HL-60/S4 (cell line): ENCODE measurements at regions not wholly inside any gene's neighbourhood (a gene's known extent, or its start where the extent isn't known, plus 50 kb on each side); places are given as distances from the start of the nearest gene placed in this dataset.

ENCODE experiments used
- in situ Hi-C: fragments of 300-500 bp; cut with MboI; formaldehyde crosslinking; loops from 2 replicates; pipeline ENCODE4 v1.14.3; 2022; ENCODE audit warnings: low sequenced_read_pairs

DNA sequence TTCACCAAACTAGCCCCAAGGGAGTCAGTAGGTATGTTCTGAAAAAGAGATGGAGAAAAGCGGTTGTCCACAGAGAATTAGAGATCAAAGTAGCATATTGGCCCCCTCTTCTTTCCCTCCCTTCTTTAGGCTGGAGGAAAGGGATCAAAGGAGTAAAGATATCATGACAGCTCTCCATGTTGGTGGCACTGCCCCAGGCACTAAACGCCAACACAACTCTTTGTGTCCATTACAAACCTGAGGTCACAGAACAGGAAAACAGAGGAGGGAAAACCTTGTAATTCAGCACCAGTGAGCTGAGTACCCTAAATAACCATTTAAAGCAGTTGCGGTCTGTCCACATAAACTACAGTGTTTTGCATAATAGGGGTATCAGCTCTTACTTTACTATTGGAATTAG lies 113.0 kb upstream of the TFAP2D start:
- in situ Hi-C loops, result no loop called here

DNA sequence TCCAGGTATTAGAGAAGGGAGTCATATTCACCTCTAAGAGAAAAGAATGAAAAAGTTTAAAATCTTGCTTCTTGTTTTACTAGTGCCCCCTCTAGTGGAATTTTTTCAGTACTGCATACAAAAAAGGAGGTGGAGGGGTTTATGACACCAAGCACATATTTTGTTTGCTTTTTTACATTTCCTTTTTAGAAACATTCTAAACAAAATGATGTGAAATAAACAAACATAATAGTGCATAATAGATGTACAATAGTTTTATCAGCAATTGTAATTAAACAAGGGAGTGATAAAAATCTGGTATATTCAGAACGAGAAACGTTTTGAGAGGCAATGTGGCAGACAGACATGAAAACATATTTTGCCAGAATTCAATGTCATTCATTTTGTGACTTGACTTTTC lies 111.0 kb upstream of the TFAP2D start:
- in situ Hi-C loops, result no loop called here

- in situ Hi-C loops, result no loop called here
Observed at GRCh38 chr6:50608421-50608820, 104.9 kb upstream of the TFAP2D start.

GRCh38 chr6:50610562-50610961 lies 102.8 kb upstream of the TFAP2D start:
- in situ Hi-C loops, result no loop called here

- in situ Hi-C loops, result no loop called here
Observed at GRCh38 chr6:50635429-50635828, 77.9 kb upstream of the TFAP2D start.

GRCh38 chr6:50637267-50637666 lies 76.1 kb upstream of the TFAP2D start:
- in situ Hi-C loops, result no loop called here

DNA sequence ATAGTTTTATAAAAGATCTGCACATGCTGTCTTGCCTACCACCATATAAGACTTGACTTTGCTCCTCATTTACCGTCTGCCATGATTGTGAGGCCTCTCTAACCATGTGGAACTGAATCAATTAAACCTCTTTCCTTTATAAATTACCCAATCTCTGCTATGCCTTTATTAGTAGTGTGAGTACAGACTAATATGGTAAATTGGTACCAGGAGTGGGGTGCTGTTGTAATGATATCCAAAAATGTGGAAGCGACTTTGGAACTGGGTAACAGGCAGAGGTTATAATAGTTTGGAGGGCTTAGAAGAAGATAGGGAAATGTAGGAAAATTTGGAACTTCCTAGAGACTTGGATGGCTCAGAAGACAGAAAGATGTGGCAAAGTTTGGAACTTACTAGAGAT lies 64.2 kb upstream of the TFAP2D start:
- in situ Hi-C loops, result no loop called here

GRCh38 chr6:50653253-50653652 lies 60.1 kb upstream of the TFAP2D start:
- in situ Hi-C loops, result no loop called here

DNA sequence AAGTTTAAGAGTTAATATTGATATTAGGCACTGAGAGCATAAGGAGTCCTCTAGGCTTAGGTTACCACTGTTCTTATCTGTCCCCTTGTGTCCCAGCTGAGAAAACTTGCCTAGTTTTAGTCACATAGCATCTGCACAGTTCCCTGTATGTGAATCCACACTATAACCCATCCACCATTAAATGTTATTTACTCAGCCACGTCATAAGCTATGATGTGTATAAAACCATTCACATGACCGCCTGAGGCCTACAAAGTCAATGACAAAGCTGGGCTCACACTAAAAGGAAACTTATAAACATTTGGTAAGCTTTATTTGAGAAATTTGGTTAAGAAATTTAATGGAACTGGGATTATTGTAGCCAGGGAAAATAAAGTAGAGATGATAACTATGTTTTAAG lies 59.2 kb upstream of the TFAP2D start:
- in situ Hi-C loops, result no loop called here

DNA sequence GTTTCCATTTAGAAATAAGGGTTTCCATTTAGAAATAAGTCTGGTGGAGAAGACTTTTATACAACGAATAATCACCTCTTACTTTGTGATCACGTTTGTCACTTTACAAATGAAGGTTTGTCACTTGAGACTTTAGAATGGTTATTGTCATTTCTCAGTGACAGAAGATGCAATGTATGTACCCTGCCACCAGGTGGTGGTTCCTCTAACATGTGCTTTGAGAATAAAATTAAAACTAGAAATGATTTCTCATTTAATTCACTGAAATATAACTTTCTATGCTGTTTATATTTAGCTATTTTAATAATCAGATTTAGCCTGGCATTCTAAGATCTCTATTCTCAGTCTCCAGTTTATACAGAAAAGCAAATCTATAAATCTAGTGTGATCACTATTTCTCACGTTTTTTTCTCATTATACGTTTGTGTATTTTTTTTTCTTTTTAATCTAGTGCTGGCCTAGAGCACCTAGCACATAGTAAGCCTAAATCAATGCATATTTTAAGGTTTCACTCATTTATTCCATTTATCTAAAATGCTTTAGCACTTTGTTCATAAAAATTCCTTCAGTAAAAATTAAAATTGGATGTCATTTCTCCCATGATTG lies 57.4 kb upstream of the TFAP2D start:
- in situ Hi-C loops, result no loop called here

DNA sequence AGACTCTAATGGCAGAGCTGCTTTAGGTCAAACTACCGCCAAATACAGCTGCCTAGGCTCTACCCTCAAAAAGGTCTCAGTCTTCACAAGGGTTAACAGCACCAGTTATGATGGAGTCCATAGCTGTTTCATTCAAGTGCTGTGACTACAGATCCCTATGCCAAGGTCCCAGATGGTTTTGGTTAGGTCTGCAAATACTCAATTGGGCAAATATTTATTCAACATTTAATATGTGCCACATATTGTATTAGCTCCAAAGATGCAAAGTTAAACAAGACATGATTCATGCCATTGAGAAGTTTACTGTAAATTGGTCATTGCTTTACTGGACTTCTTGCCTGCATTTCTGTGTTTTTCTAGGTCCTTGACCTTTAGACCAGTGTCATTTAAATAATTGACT lies 55.8 kb upstream of the TFAP2D start:
- in situ Hi-C loops, result no loop called here

- in situ Hi-C loops, result no loop called here
Observed at GRCh38 chr6:50658561-50658960, 54.8 kb upstream of the TFAP2D start.

DNA sequence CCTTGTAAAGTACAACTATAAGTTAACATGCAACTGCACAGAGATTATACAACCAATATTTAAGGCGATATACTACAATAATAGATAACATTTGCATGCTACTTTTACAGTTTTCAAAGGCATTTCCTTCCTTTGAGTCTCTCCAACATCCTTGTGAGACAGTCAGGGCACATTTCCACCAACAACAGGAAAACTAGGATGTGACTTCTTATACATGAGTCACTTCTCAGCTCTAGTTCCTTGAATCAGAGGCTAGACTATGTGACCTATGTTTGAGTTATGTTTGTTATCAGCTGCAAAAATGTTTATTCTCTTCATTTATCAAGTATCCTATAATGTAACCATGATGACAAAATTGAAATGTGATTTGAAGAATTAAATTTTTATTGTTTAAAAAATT lies 51.7 kb upstream of the TFAP2D start:
- in situ Hi-C loops, result no loop called here
